HG02943 (cell line): ENCODE measurements at regions not wholly inside any gene's neighbourhood (a gene's known extent, or its start where the extent isn't known, plus 50 kb on each side); places are given as distances from the start of the nearest gene placed in this dataset.
"Not testable (repeated sequence)": the region's sequence is repeated elsewhere in the genome, so short reads cannot be mapped to it uniquely, and the experiment has no call there.

Source experiments
- ATAC-seq: cut with Tn5 transposase; IDR thresholded peaks from one replicate; pipeline ENCODE4 v1.9.1; 2021; ENCODE audit warnings: mild to moderate bottlenecking, low read depth, moderate library complexity; ENCODE audit not compliant: unreplicated experiment

DNA sequence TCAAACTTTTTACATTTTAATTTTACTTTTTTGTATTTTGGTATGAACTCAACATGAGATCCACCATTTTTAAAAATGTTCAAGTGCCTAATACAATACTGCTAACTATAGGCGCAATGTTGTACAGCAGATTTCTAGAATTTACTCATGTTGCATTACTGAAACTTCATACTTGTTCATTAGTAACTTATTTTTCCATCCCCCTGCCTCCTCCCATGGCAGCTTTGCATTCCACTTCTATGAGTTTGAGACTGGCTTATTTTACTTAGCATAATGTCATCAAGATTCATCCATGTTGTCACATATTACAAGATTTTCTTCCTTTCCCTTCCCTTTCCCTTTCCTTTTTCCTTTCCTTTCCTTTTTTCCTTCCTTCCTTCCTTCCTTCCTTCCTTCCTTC is 825.9 kb downstream of the SLC16A7 start:
- no peak for ATAC-seq

GRCh38 chr12:60437297-60437696 is 841.5 kb downstream of the SLC16A7 start:
- ATAC-seq, result no peak

- ATAC-seq, result no peak
Measured at GRCh38 chr12:60441577-60441976, 845.7 kb downstream of the SLC16A7 start.

DNA sequence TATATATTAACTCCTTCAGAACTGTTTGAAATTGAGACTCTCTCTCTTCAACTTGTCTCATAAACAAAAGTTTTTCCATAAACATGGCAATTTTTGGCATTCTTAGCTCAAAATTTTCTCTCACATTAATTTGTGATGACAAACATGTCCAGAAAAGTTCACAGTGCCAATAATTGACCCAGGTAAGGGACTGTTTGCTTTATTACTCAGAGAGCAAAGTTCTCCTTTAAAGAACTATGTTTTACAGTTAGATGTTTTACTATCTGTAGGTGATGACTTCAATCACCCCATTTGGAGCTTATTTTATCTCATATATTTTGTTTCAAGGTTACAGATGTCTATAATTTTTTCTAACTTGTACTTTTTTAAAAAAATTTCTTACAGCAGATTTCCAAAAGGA is 855.6 kb downstream of the SLC16A7 start:
- ATAC-seq, result no peak

DNA sequence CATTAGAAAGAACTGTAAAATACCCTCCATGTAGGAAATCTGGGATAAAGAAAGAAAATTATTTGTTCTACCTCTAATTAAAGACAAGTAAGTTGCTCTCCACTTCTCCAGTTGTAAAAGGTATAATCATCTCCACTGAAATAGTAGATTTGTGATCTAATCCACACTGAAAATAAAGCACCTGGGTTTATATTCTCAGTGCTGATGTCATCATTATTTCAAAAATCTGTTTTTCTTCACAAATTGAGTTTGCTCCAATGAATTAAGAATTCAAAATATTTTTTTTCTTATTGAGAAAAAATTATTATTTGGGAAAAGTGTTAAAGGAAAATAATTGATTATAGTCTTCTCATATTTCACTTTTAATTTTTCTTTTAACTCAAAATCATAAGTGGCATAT is 869.2 kb downstream of the SLC16A7 start:
- no peak for ATAC-seq

DNA sequence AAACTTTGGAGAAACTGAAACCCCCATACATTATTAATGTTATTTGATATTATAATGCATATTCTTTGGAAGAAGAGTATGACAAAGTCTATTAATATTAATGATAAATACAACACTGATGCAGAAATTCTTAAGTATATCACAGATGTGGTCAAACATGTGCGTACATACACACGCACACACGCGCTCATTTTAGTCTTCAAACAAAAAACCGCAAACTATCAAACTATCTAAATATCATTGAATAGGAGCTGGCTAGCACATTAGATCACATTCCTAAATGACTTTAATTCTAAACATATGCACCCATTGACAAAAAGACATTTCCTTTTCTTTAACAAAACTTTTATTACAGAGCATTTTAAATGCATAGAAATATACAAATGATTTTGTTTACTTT is 872.7 kb downstream of the SLC16A7 start:
- ATAC-seq, result no peak

GRCh38 chr12:60475825-60476224 is 880.0 kb downstream of the SLC16A7 start:
- ATAC-seq, result no peak

- ATAC-seq, result no peak
Measured at GRCh38 chr12:60487284-60487683, 891.5 kb downstream of the SLC16A7 start.

- ATAC-seq, result no peak
Measured at GRCh38 chr12:60489071-60489470, 893.2 kb downstream of the SLC16A7 start.

GRCh38 chr12:60494244-60494643 is 898.4 kb downstream of the SLC16A7 start:
- no peak for ATAC-seq

DNA sequence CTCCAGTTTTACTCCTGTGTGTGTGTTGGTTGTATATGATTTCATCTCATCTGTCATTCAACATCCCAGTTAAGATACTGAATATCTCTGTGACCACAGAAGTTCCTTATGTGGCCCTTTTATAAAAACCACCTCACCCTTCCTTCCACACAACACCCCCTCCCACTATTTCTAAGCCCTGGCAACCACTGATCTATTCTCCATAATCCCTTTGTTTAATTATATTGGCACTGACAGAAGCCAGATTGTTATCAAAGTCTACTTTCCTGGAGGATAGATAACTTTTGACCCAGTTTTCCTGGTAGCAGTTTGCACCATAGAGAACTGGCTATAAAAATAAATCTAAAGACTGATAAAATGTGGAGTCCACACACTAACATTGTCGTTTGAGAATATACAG is 902.8 kb downstream of the SLC16A7 start:
- no peak for ATAC-seq

DNA sequence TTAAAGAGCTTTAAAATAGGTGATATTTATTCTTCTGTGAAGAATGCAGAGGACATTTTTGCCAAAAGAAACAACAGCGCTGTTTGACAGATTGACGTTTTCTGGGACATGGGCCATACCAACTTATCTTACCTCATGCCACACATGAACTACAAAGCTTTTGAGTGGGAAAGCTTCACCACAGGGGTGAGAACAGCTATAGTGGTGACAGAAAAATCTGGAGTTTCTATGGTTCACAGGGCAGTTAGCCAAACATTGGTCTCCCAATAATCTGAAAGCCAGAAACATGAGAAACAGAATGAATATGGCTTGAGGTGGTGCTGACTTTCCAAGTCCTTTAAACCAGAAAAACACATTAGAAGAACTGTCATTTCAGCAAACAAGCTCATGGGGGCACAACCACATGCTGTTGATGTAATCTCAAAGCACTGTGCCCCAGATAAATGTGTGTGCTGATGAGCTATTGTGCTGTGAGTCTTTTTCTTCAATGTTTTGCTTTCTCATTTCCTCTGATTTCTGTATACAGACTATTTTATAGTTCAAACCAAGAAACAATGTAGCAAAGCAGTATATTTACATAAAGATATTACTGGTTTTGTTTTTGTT is 905.4 kb downstream of the SLC16A7 start:
- ATAC-seq, result no peak

DNA sequence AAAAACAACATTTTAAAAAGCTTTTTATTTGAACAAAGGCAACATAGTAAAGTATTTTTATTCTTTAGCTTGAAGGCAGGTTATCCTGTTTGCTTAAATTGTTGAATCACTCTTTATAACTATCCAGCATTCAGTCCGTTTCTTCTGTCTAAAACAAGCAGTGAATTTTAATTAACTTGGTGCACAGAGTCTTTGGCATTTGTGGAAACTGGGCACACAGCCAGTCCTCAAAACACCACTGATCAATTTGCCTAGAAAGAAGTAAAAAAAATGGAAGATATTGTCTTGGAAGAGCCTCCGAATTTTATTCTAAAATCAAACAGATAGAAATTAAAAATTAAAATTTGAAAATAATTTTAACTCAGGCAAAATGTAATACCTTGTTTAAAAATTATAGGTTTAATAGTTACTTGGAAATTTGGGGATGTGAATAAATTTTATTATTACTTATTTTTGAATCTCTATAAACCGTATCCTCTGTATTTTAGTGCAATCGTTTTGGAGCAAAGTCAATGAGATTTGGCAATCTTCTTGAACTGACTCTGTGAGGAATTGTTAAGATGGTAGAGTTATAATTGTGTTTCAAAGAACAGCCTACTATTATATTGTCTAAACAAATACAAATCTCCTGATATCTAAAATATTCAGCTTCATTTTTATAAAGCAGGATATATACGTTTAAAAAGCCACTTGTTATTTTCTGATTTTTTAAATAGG is 927.0 kb downstream of the SLC16A7 start:
- no peak for ATAC-seq

- ATAC-seq, result no peak
Measured at GRCh38 chr12:60529261-60529660, 933.4 kb downstream of the SLC16A7 start.

DNA sequence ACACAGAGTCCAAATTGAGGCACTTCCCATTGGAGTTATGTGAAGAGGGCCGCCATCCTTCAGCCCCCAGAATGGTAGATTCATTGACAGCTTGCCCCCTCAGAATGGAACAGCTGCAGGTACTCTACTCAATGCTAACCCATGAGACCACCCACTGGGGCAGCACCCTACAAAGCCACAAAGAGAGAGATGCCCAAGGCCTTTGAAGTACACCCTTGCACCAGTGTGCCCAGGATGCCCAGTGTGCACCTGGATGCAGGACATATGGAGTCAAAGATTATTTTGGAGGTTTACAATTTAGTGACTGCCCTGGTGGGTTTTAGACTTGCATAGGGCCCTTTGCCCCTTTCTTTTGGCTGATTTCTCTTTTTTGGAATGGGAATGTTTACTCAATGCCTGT is 933.9 kb downstream of the SLC16A7 start:
- no peak for ATAC-seq

DNA sequence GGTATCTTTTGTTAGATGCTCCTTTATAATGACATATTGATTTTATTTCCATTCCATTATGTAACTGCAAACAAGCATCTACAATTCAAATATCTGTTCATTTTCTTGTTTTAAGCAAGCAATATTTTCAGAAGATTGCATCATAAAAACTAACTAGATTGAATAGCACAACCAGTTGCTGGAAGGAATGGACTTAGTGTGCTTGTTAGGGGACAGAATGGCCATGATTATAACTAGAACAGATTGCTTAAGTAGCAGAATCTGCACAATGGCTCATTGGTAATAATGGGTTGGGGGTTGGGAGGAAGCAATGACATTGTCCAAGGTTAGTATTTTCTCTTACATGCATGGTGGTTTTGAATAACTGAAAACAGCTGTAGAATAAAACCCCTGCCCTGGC is 939.5 kb downstream of the SLC16A7 start:
- no peak for ATAC-seq

- ATAC-seq, result no peak
Measured at GRCh38 chr12:60539592-60539991, 943.8 kb downstream of the SLC16A7 start.

GRCh38 chr12:60568914-60569313 is 973.1 kb downstream of the SLC16A7 start:
- ATAC-seq, result no peak

DNA sequence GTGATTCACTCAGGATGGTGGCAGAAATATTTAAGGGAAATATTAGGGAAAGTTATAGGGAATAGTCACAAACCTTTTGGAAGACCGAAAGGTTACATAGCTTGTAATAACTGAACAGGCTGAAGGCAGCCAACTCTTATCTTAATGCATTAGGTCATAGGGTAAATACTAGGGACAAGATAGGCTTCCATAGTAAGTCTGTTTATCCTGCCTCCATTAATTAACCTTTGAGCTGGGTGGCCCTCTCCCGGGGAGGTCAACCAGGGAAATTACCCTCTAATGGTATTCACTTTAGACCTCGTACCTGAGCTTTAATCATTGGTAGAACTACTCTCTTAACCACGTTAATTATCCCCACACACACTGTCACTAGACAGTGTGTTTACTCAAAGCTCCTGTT is 981.8 kb downstream of the SLC16A7 start:
- no peak for ATAC-seq

DNA sequence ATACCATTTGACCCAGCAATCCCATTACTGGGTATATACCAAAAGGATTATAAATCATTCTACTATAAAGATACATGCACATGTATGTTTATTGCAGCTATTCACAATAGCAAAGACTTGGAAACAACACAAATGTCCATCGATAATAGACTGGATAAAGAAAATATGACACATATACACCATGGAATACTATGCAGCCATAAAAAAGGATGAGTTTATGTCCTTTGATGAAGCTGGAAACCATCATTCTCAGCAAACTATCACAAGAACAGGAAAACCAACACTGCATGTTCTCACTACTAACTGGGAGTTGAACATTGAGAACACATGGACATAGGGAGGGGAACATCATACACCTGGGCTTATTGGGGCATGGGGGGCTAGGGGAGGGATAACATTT is 991.8 kb downstream of the SLC16A7 start:
- ATAC-seq, result not testable (repeated sequence)

GRCh38 chr12:60594035-60594711 is 998.3 kb downstream of the SLC16A7 start:
- ATAC-seq, result no peak

- ATAC-seq, result no peak
Measured at GRCh38 chr12:60602601-60603000, 1006.8 kb downstream of the SLC16A7 start.
